Endometrial microvascular endothelial cells (primary cell): ENCODE measurements at regions not wholly inside any gene's neighbourhood (a gene's known extent, or its start where the extent isn't known, plus 50 kb on each side); places are given as distances from the start of the nearest gene placed in this dataset.

Experiments used
- in situ Hi-C: cut with HindIII; loops from 2 replicates; pipeline ENCODE4 v1.10.0; 2017; ENCODE audit warnings: low sequenced_read_pairs, low pct_unique_long_range_greater_than_20kb; ENCODE audit errors: inconsistent ontology term

GRCh38 chr5:166433679-166434078 lies 1857.8 kb upstream of the WWC1 start:
- in situ Hi-C loops, result no loop called here

- in situ Hi-C loops, result no loop called here
Measured at GRCh38 chr5:166436872-166437271, 1854.6 kb upstream of the WWC1 start.

GRCh38 chr5:166486348-166486747 lies 1805.1 kb upstream of the WWC1 start:
- in situ Hi-C loops, result no loop called here

GRCh38 chr5:166488560-166488959 lies 1802.9 kb upstream of the WWC1 start:
- in situ Hi-C loops, result no loop called here

GRCh38 chr5:166493040-166493439 lies 1798.4 kb upstream of the WWC1 start:
- in situ Hi-C loops, result no loop called here

- in situ Hi-C loops, result no loop called here
Measured at GRCh38 chr5:166493612-166494011, 1797.8 kb upstream of the WWC1 start.

- in situ Hi-C loops, result no loop called here
Measured at GRCh38 chr5:166497496-166498104, 1793.8 kb upstream of the WWC1 start.

- in situ Hi-C loops, result no loop called here
Measured at GRCh38 chr5:166499447-166500240, 1791.8 kb upstream of the WWC1 start.

GRCh38 chr5:166503506-166503905 lies 1787.9 kb upstream of the WWC1 start:
- in situ Hi-C loops, result no loop called here

GRCh38 chr5:166505067-166505466 lies 1786.4 kb upstream of the WWC1 start:
- in situ Hi-C loops, result no loop called here

GRCh38 chr5:166505544-166505943 lies 1785.9 kb upstream of the WWC1 start:
- in situ Hi-C loops, result no loop called here

- in situ Hi-C loops, result no loop called here
Measured at GRCh38 chr5:166507810-166508425, 1783.5 kb upstream of the WWC1 start.

- in situ Hi-C loops, result no loop called here
Measured at GRCh38 chr5:166509085-166509484, 1782.4 kb upstream of the WWC1 start.

- in situ Hi-C loops, result no loop called here
Measured at GRCh38 chr5:166517976-166518375, 1773.5 kb upstream of the WWC1 start.

- in situ Hi-C loops, result no loop called here
Measured at GRCh38 chr5:166523206-166523605, 1768.2 kb upstream of the WWC1 start.

GRCh38 chr5:166529200-166529599 lies 1762.2 kb upstream of the WWC1 start:
- in situ Hi-C loops, result no loop called here

- in situ Hi-C loops, result no loop called here
Measured at GRCh38 chr5:166532456-166533220, 1758.8 kb upstream of the WWC1 start.

GRCh38 chr5:166535641-166536040 lies 1755.8 kb upstream of the WWC1 start:
- in situ Hi-C loops, result no loop called here

GRCh38 chr5:166540156-166540555 lies 1751.3 kb upstream of the WWC1 start:
- in situ Hi-C loops, result no loop called here
